H1 (cell line): ENCODE measurements at regions not wholly inside any gene's neighbourhood (a gene's known extent, or its start where the extent isn't known, plus 50 kb on each side); places are given as distances from the start of the nearest gene placed in this dataset.

Experiments
- CTCF ChIA-PET: fragments of 300-600 bp; sonication (Branson Sonifier 250); formaldehyde crosslinking; loops from one replicate; lab custom pipeline; 2021; ENCODE audit not compliant: partially characterized antibody; lab: Charles Lee
- POLR2A ChIA-PET: fragments of 300-600 bp; sonication (Branson Sonifier 250); formaldehyde crosslinking; loops from one replicate; lab custom pipeline; 2021; ENCODE audit warnings: inconsistent platforms; ENCODE audit not compliant: partially characterized antibody; lab: Charles Lee
- DNase-seq, 2 experiments: peaks; one replicate each; pipeline versions ENCODE4 v3.0.0 to v3.0.0-alpha.2; 2010 to 2022; ENCODE audit warnings: low spot score in 2 of 2, low read depth in 1 of 2, mixed read lengths in 1 of 2
- FAIRE-seq: peaks from 2 replicates; lab custom pipeline; 2011; peaks lifted over from hg19 to GRCh38; lab: Jason Lieb, UNC
- H2AFZ ChIP-seq: 2 replicates; pipeline ENCODE4 v1.8.1; 2012; ENCODE audit warnings: low read length, inconsistent platforms
- H2AK5ac ChIP-seq: 2 replicates; pipeline ENCODE4 v1.6.1; 2013; ENCODE audit warnings: low read depth, low read length
- H2BK120ac ChIP-seq: replicated peaks from 2 replicates; pipeline ENCODE3; 2013; ENCODE audit warnings: low read depth, low read length, inconsistent platforms
- H2BK12ac ChIP-seq: 2 replicates; pipeline ENCODE4 v1.6.1; 2013; ENCODE audit warnings: low read depth, low read length
- H2BK15ac ChIP-seq: 2 replicates; pipeline ENCODE4 v1.6.1; 2013; ENCODE audit warnings: low read length
- H2BK20ac ChIP-seq: 2 replicates; pipeline ENCODE4 v1.6.1; 2013; ENCODE audit warnings: low read length
- H2BK5ac ChIP-seq: 2 replicates; pipeline ENCODE4 v1.6.1; 2013; ENCODE audit warnings: low read depth, low read length
- H3K14ac ChIP-seq: 2 replicates; pipeline ENCODE4 v1.6.1; 2013; ENCODE audit warnings: inconsistent platforms; ENCODE audit not compliant: insufficient read length
- H3K18ac ChIP-seq: 2 replicates; pipeline ENCODE4 v1.6.1; 2013; ENCODE audit warnings: low read length; ENCODE audit errors: extremely low read depth
- H3K23ac ChIP-seq: 2 replicates; pipeline ENCODE4 v1.6.1; 2013; ENCODE audit warnings: inconsistent platforms; ENCODE audit not compliant: insufficient read length
- H3K23me2 ChIP-seq: 2 replicates; pipeline ENCODE4 v1.6.1; 2013; ENCODE audit warnings: low read depth, low read length
- H3K27ac ChIP-seq: 2 replicates; pipeline ENCODE4 v1.6.1; 2011; ENCODE audit warnings: low read depth, low read length, inconsistent platforms
- H3K27me3 ChIP-seq, 4 experiments: replicated peaks in 1 of 4; 1 replicate in 1 of 4; 2 replicates in 3 of 4; pipeline versions ENCODE4 v1.6.1 to v1.8.1; 2011 to 2013; ENCODE audit warnings: low read length in 3 of 4, mild to moderate bottlenecking in 3 of 4, inconsistent platforms in 2 of 4, mixed read lengths in 2 of 4, moderate library complexity in 1 of 4; ENCODE audit not compliant: control insufficient read depth in 3 of 4, insufficient read depth in 3 of 4; ENCODE audit errors: extremely low read depth in 1 of 4
- H3K36me3 ChIP-seq, 4 experiments: 2 replicates each; pipeline versions ENCODE4 v1.6.1 to v1.8.1; 2011 to 2013; ENCODE audit warnings: mild to moderate bottlenecking in 4 of 4, low read length in 3 of 4, moderate library complexity in 2 of 4, control low read depth in 1 of 4, inconsistent platforms in 1 of 4; ENCODE audit not compliant: insufficient read depth in 4 of 4, control insufficient read depth in 2 of 4
- H3K4ac ChIP-seq: replicated peaks from 2 replicates; pipeline ENCODE3; 2013; ENCODE audit warnings: low read length, low read depth, mixed read lengths, inconsistent platforms; ENCODE audit not compliant: insufficient read length
- H3K4me1 ChIP-seq, 4 experiments: replicated peaks in 1 of 4; 1 replicate in 1 of 4; 2 replicates in 3 of 4; pipeline versions ENCODE4 v1.6.1 to v1.8.1; 2011 to 2013; ENCODE audit warnings: low read length in 3 of 4, inconsistent platforms in 2 of 4, mixed read lengths in 1 of 4; ENCODE audit not compliant: insufficient read depth in 4 of 4, control insufficient read depth in 3 of 4
- H3K4me2 ChIP-seq, 2 experiments: 2 replicates each; pipeline versions ENCODE4 v1.6.1 to v1.8.1; 2011 to 2013; ENCODE audit warnings: low read depth in 2 of 2, low read length in 2 of 2, control low read depth in 1 of 2, inconsistent platforms in 1 of 2, mild to moderate bottlenecking in 1 of 2; ENCODE audit not compliant: insufficient read depth in 1 of 2
- H3K4me3 ChIP-seq, 4 experiments: fragments of 200-600, 300-600 bp in 1 of 4; sonication (generic), shearing (Covaris generic), sonication (Bioruptor Twin) in 1 of 4; 2 replicates each; pipeline versions ENCODE4 v1.5.1 to v1.8.1; 2011 to 2016; ENCODE audit warnings: low read length in 4 of 4, low read depth in 3 of 4, control low read depth in 2 of 4, inconsistent platforms in 2 of 4, mild to moderate bottlenecking in 2 of 4, mixed read lengths in 1 of 4, moderate library complexity in 1 of 4; ENCODE audit not compliant: insufficient read depth in 2 of 4; ENCODE audit errors: extremely low read depth in 1 of 4
- H3K56ac ChIP-seq: replicated peaks from 2 replicates; pipeline ENCODE3; 2013; ENCODE audit warnings: low read depth, mild to moderate bottlenecking, mixed read lengths, low read length, inconsistent platforms; ENCODE audit not compliant: insufficient read length
- H3K79me1 ChIP-seq: 2 replicates; pipeline ENCODE4 v1.6.1; 2013; ENCODE audit warnings: low read depth, low read length, control low read depth
- H3K79me2 ChIP-seq, 2 experiments: 2 replicates each; pipeline versions ENCODE4 v1.6.1 to v1.8.1; 2012 to 2013; ENCODE audit warnings: low read length in 2 of 2, mild to moderate bottlenecking in 2 of 2, inconsistent platforms in 1 of 2; ENCODE audit not compliant: insufficient read depth in 2 of 2, control insufficient read depth in 1 of 2
- H3K9ac ChIP-seq, 4 experiments: replicated peaks in 1 of 4; 1 replicate in 1 of 4; 2 replicates in 3 of 4; pipeline versions ENCODE4 v1.6.1 to v1.8.1; 2011 to 2013; ENCODE audit warnings: low read depth in 3 of 4, low read length in 3 of 4, control low read depth in 2 of 4, mild to moderate bottlenecking in 2 of 4, moderate library complexity in 2 of 4, inconsistent platforms in 1 of 4; ENCODE audit errors: extremely low read depth in 1 of 4
- H3K9me3 ChIP-seq, 2 experiments: 2 replicates each; pipeline versions ENCODE4 v1.6.1 to v1.8.1; 2012 to 2013; ENCODE audit warnings: mild to moderate bottlenecking in 2 of 2, moderate library complexity in 2 of 2, control low read depth in 1 of 2, inconsistent platforms in 1 of 2, low read depth in 1 of 2, low read length in 1 of 2, mixed read lengths in 1 of 2; ENCODE audit not compliant: insufficient read depth in 2 of 2
- H4K20me1 ChIP-seq, 2 experiments: replicated peaks in 1 of 2; 2 replicates each; pipeline versions ENCODE3 to v1.8.1; 2011 to 2013; ENCODE audit warnings: inconsistent platforms in 2 of 2, low read length in 2 of 2, mild to moderate bottlenecking in 1 of 2; ENCODE audit not compliant: insufficient read depth in 2 of 2, control insufficient read depth in 1 of 2
- H4K5ac ChIP-seq: 2 replicates; pipeline ENCODE4 v1.6.1; 2013; ENCODE audit warnings: low read length, low read depth, mixed read lengths, inconsistent platforms; ENCODE audit not compliant: insufficient read length
- H4K8ac ChIP-seq: 2 replicates; pipeline ENCODE4 v1.8.0; 2013; ENCODE audit warnings: mild to moderate bottlenecking, moderate library complexity, low read length, inconsistent platforms; ENCODE audit not compliant: insufficient read depth; ENCODE audit errors: extremely low read depth
- H4K91ac ChIP-seq: replicated peaks from 2 replicates; pipeline ENCODE3; 2013; ENCODE audit warnings: low read length, mixed read lengths, inconsistent platforms; ENCODE audit not compliant: insufficient read length
- ASH2L ChIP-seq: fragments of 200-600, 300-600 bp; sonication (generic); IDR thresholded peaks from one replicate; pipeline ENCODE4 v1.7.1; 2017; ENCODE audit warnings: low read length
- CHD2 ChIP-seq: IDR thresholded peaks from 2 replicates; pipeline ENCODE4 v1.6.1; 2012; ENCODE audit warnings: low read length, improper control_type of control experiment
- CTBP2 ChIP-seq: IDR thresholded peaks from 2 replicates; pipeline ENCODE4 v1.7.0; 2011; ENCODE audit warnings: borderline replicate concordance, mild to moderate bottlenecking, moderate library complexity, mixed read lengths, low read length; ENCODE audit not compliant: insufficient read depth, insufficient read length
- JUND ChIP-seq: IDR thresholded peaks from 2 replicates; pipeline ENCODE4 v1.6.1; 2011; ENCODE audit warnings: mild to moderate bottlenecking, improper control_type of control experiment, low read length
- KDM4A ChIP-seq: IDR thresholded peaks from one replicate; pipeline ENCODE4 v1.7.1; 2012; ENCODE audit warnings: low read depth, mild to moderate bottlenecking, moderate library complexity, low read length, inconsistent platforms; ENCODE audit not compliant: severe bottlenecking
- MAFK ChIP-seq: IDR thresholded peaks from 2 replicates; pipeline ENCODE4 v1.6.1; 2012; ENCODE audit warnings: low read depth, mild to moderate bottlenecking, improper control_type of control experiment, low read length
- MAX ChIP-seq: IDR thresholded peaks from 2 replicates; pipeline ENCODE4 v1.6.1; 2012; ENCODE audit warnings: inconsistent platforms
- POLR2AphosphoS5 ChIP-seq: IDR thresholded peaks from 2 replicates; pipeline ENCODE4 v1.6.1; 2011; ENCODE audit warnings: low read depth, low read length
- RBBP5 ChIP-seq: IDR thresholded peaks from 2 replicates; pipeline ENCODE4 v1.7.1; 2012; ENCODE audit warnings: low read depth, mild to moderate bottlenecking, inconsistent platforms, low read length, moderate library complexity, borderline replicate concordance
- RXRA ChIP-seq: IDR thresholded peaks from 2 replicates; pipeline ENCODE4 v1.6.1; 2011; ENCODE audit warnings: low read depth, mild to moderate bottlenecking, low read length, moderate library complexity; ENCODE audit not compliant: insufficient read depth
- SIX5 ChIP-seq: IDR thresholded peaks from 2 replicates; pipeline ENCODE4 v1.6.1; 2011; ENCODE audit warnings: mild to moderate bottlenecking, low read depth, low read length
- SP1 ChIP-seq: IDR thresholded peaks from 2 replicates; pipeline ENCODE4 v1.6.1; 2011; ENCODE audit warnings: low read depth, low read length
- SP4 ChIP-seq: IDR thresholded peaks from 2 replicates; pipeline ENCODE4 v1.6.1; 2012; ENCODE audit warnings: low read length, inconsistent platforms
- SUZ12 ChIP-seq: fragments of 200-600 bp; sonication (generic); IDR thresholded peaks from 2 replicates; pipeline ENCODE4 v1.6.1; 2012; ENCODE audit warnings: mild to moderate bottlenecking, inconsistent platforms, low read length, moderate library complexity, mixed read lengths
- YY1 ChIP-seq: IDR thresholded peaks from 2 replicates; pipeline ENCODE4 v1.6.1; 2011; ENCODE audit warnings: low read depth, mild to moderate bottlenecking, low read length
- ZNF274 ChIP-seq: IDR thresholded peaks from 2 replicates; pipeline ENCODE4 v1.7.0; 2012; ENCODE audit warnings: low read length, borderline replicate concordance; ENCODE audit errors: extremely low read depth
- WGBS, 2 experiments: shearing (Covaris generic) in 1 of 2; methylation state at CpG; one replicate each; pipeline versions ENCODE4 v1.1.6 to v1.1.7; 2013 to 2015; ENCODE audit warnings: low lambda C conversion rate in 2 of 2, mixed read lengths in 2 of 2, inconsistent platforms in 1 of 2, low coverage in 1 of 2, missing lambda C conversion rate in 1 of 2; ENCODE audit not compliant: insufficient replicate concordance in 2 of 2, insufficient coverage in 1 of 2, insufficient read length in 1 of 2; ENCODE audit errors: extremely low coverage in 1 of 2, missing lambda C conversion rate in 1 of 2; 5-methylcytosine and 5-hydroxymethylcytosine counted together

- Histone ChIP-seq H4K20me1 (no peaks in the 10 kb centered on the region), H3K9me3 (no peaks in the 10 kb centered on the region), H3K14ac (no peak overlapping the region), H3K18ac (no peak overlapping the region), H3K4me2 (no peak overlapping the region), H3K79me1 (no peaks in the 10 kb centered on the region), H3K23ac (no peak overlapping the region), H3K4ac (no peak overlapping the region), H2AFZ (no peak overlapping the region), H3K36me3 (no peaks in the 10 kb centered on the region), H4K5ac (no peak overlapping the region), H2BK20ac (no peak overlapping the region), H2AK5ac (no peak overlapping the region), H2BK15ac (no peak overlapping the region), H4K8ac (no peak overlapping the region), H3K27me3 (no peaks in the 10 kb centered on the region), H4K91ac (no peak overlapping the region), H3K79me2 (no peaks in the 10 kb centered on the region), H2BK120ac (no peak overlapping the region), H2BK5ac (no peak overlapping the region), H3K4me1 (no peaks in the 10 kb centered on the region), H3K56ac (no peak overlapping the region), H3K23me2 (no peaks in the 10 kb centered on the region; the same call in 1 of the 2 replicates), H3K4me3 (no peak overlapping the region), H3K9ac (no peak overlapping the region), H3K27ac (no peak overlapping the region), H2BK12ac (no peak overlapping the region)
- FAIRE-seq (no peak), DNase-seq (no peak)
- POLR2A ChIA-PET = no interaction called here
- CTCF ChIA-PET = no interaction called here
- WGBS, 2 experiments = 77% methylated on average over 3 of the region's 3 CpGs; no CpG with 5 or more reads in 1 of the 2 experiments
- TF ChIP-seq SUZ12 = no peak
- no peak for TF ChIP-seq MAX
- no peak for TF ChIP-seq POLR2AphosphoS5
- TF ChIP-seq ZNF274 = no peak
- no peak for TF ChIP-seq SP1
- no peak for TF ChIP-seq CHD2
- TF ChIP-seq RBBP5 = no peak
- no peak for TF ChIP-seq SIX5
- no peak for TF ChIP-seq CTBP2
- no peak for TF ChIP-seq RXRA
- no peak for TF ChIP-seq ASH2L
- TF ChIP-seq JUND = no peak
- no peak for TF ChIP-seq KDM4A
- TF ChIP-seq YY1 = no peak
- TF ChIP-seq MAFK = no peak
- no peak for TF ChIP-seq SP4
Observed at GRCh38 chr2:38180754-38181153, 104.8 kb upstream of the CYP1B1 start.
